MCF 10A (cell line): ENCODE measurements at regions not wholly inside any gene's neighbourhood (a gene's known extent, or its start where the extent isn't known, plus 50 kb on each side); places are given as distances from the start of the nearest gene placed in this dataset.

Source experiments
- BruUV-seq: library from RNA; stranded (reverse); fragments of 400-500 nt; replicated peaks from 2 replicates; lab custom pipeline; 2021; lab: Mats Ljungman, UMichigan
- CTCF ChIA-PET: fragments of 300-600 bp; sonication (Branson Sonifier 250); formaldehyde crosslinking; extraction: SDS; loops from one replicate; lab custom pipeline; 2021; ENCODE audit warnings: antibody characterized with exemption, inconsistent platforms; lab: Yijun Ruan, JAX
- POLR2A ChIA-PET: fragments of 300-600, 350-650 bp; sonication (Branson Sonifier 250); formaldehyde crosslinking; extraction: SDS; loops from one replicate; lab custom pipeline; 2020; ENCODE audit warnings: antibody characterized with exemption, inconsistent platforms; lab: Yijun Ruan, JAX
- DNase-seq: peaks from one replicate; pipeline ENCODE4 v3.0.0-alpha.2; 2018; ENCODE audit not compliant: unreplicated experiment
- H3K27ac Mint-ChIP-seq: one replicate; pipeline ENCODE4 v1.8.0; 2022; ENCODE audit warnings: mild to moderate bottlenecking, low read depth, mixed read lengths; ENCODE audit not compliant: unreplicated experiment
- H3K27me3 Mint-ChIP-seq: one replicate; pipeline ENCODE4 v1.8.0; 2022; ENCODE audit warnings: mixed read lengths; ENCODE audit not compliant: insufficient read depth, unreplicated experiment
- H3K36me3 Mint-ChIP-seq: one replicate; pipeline ENCODE4 v1.8.0; 2022; ENCODE audit warnings: mild to moderate bottlenecking, moderate library complexity, mixed read lengths; ENCODE audit not compliant: insufficient read depth, unreplicated experiment
- H3K4me1 Mint-ChIP-seq: one replicate; pipeline ENCODE4 v1.8.0; 2022; ENCODE audit warnings: mixed read lengths; ENCODE audit not compliant: insufficient read depth, unreplicated experiment
- H3K4me3 Mint-ChIP-seq: one replicate; pipeline ENCODE4 v1.8.0; 2022; ENCODE audit warnings: mild to moderate bottlenecking, moderate library complexity, mixed read lengths; ENCODE audit not compliant: unreplicated experiment
- H3K9me3 Mint-ChIP-seq: one replicate; pipeline ENCODE4 v1.8.0; 2022; ENCODE audit warnings: mixed read lengths; ENCODE audit not compliant: unreplicated experiment
- intact Hi-C: fragments of 100-400 bp; cut with micrococcal nuclease; formaldehyde crosslinking; loops from 2 replicates; pipeline ENCODE4 v1.14.1; 2022
- TF ChIP-seq, protein P1 (sequence below): fragments of 200-600 bp; IDR thresholded peaks from one replicate; pipeline ENCODE4 v1.8.0; 2022; ENCODE audit warnings: antibody characterized with exemption, mild to moderate bottlenecking; ENCODE audit not compliant: unreplicated experiment

- CTCF ChIA-PET = interaction anchor here (0.6 to 1.2 kb wide), 2 partner anchors 19 to 1989 kb away, joined by 3 to 5 read pairs; no protein-coding TSS in a partner anchor
- TF ChIP-seq, protein P1, sequence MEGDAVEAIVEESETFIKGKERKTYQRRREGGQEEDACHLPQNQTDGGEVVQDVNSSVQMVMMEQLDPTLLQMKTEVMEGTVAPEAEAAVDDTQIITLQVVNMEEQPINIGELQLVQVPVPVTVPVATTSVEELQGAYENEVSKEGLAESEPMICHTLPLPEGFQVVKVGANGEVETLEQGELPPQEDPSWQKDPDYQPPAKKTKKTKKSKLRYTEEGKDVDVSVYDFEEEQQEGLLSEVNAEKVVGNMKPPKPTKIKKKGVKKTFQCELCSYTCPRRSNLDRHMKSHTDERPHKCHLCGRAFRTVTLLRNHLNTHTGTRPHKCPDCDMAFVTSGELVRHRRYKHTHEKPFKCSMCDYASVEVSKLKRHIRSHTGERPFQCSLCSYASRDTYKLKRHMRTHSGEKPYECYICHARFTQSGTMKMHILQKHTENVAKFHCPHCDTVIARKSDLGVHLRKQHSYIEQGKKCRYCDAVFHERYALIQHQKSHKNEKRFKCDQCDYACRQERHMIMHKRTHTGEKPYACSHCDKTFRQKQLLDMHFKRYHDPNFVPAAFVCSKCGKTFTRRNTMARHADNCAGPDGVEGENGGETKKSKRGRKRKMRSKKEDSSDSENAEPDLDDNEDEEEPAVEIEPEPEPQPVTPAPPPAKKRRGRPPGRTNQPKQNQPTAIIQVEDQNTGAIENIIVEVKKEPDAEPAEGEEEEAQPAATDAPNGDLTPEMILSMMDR = no peak
- BruUV-seq = no TSS peak
- DNase-seq = no peak
- no peaks in the 10 kb centered on the region for H3K4me1 Mint-ChIP-seq
- POLR2A ChIA-PET = no interaction called here
- no peaks in the 10 kb centered on the region for H3K36me3 Mint-ChIP-seq
- H3K27me3 Mint-ChIP-seq = no peaks in the 10 kb centered on the region
- intact Hi-C loops = no loop called here
- peaks cover 7% of the 10 kb centered on the region for H3K9me3 Mint-ChIP-seq
- H3K4me3 Mint-ChIP-seq = no peak overlapping the region
- H3K27ac Mint-ChIP-seq = no peak overlapping the region
These were observed 647.4 kb upstream of the SGCD start for GRCh38 chr5:155679530-155679929.

DNA sequence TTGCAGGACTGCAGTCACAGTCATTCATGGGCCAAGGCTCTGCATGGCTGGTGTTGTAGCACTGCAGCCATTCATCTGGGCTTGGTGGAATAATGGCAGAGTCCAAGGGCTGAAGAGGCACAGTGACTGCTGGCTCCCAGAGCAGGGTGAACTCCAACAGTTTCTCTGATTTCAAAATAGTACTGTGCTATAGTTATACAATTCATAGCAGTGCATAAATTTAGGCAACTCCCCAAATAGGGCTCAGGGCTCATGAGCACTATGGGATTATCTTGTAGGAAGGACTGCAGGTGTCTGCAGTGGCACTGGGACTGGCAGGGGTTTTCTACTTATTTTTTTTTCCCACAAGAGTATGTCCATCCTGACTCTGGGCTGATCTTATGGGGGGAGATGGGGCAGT is 642.5 kb upstream of the SGCD start:
- ChIA-PET POLR2A (no interaction called here), CTCF (interaction anchor here (2.1 kb wide), 1 partner anchor 16 kb away, joined by 6 read pairs; no protein-coding TSS in a partner anchor)
- Mint-ChIP-seq H3K9me3 (no peaks in the 10 kb centered on the region), H3K27ac (no peak overlapping the region), H3K4me3 (no peak overlapping the region), H3K4me1 (no peaks in the 10 kb centered on the region), H3K36me3 (no peaks in the 10 kb centered on the region), H3K27me3 (no peaks in the 10 kb centered on the region)
- intact Hi-C loops = no loop called here
- TF ChIP-seq, protein P1 = no peak
- no peak for DNase-seq
- no TSS peak for BruUV-seq

DNA sequence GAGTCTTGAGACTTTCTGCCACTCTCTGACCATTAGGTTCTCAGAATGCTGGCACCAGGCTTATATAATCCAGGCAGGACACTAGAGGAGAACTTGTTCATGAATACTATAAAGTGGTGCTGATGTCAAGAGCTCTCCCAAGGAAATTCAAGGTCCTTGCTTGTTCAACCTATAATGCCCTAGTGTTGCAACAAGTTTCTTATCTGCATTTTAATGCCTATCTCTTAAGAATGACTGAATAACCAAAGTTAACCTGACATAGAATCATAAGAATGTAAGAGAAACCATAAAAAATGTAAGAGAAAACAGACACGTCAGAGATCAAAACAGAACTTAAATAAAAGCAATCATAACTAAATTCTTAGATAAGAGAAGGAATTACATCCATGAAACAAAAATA is 640.8 kb upstream of the SGCD start:
- Mint-ChIP-seq H3K4me3 (no peak overlapping the region), H3K27ac (no peak overlapping the region), H3K27me3 (no peaks in the 10 kb centered on the region), H3K36me3 (no peaks in the 10 kb centered on the region), H3K9me3 (no peaks in the 10 kb centered on the region), H3K4me1 (no peaks in the 10 kb centered on the region)
- POLR2A ChIA-PET = no interaction called here
- intact Hi-C loops = no loop called here
- TF ChIP-seq, protein P1 = no peak
- no peak for DNase-seq
- CTCF ChIA-PET = interaction anchor here (0.6 to 2.3 kb wide), 5 partner anchors 9 to 547 kb away, joined by 3 to 6 read pairs (median 4); no protein-coding TSS in a partner anchor
- BruUV-seq = no TSS peak

DNA sequence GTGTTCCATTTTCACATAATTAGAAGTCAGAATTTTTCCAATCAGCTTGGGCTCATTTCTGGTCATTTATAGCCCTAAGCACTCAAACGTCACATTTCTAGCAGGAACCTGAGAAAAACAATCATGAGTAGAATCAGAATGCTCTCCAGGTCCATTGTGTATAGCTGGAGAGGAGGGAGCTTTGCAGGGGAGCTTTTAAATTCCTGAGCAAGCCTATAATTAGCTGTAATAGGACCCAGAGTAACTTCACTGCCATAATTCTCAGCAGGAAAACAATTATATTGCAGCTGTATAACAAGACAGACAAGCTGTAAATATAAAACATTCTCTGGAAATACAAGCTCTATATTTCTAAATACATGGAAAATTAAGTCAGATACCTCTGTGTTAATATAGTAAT is 637.6 kb upstream of the SGCD start:
- POLR2A ChIA-PET = no interaction called here
- H3K4me1 Mint-ChIP-seq = no peaks in the 10 kb centered on the region
- no peaks in the 10 kb centered on the region for H3K9me3 Mint-ChIP-seq
- BruUV-seq = no TSS peak
- intact Hi-C loops = no loop called here
- CTCF ChIA-PET = interaction anchor here (0.9 to 1.4 kb wide), 4 partner anchors 11 to 550 kb away, joined by 3 to 4 read pairs (median 4); no protein-coding TSS in a partner anchor
- DNase-seq = no peak
- H3K36me3 Mint-ChIP-seq = no peaks in the 10 kb centered on the region
- no peak overlapping the region for H3K4me3 Mint-ChIP-seq
- H3K27ac Mint-ChIP-seq = no peak overlapping the region
- no peaks in the 10 kb centered on the region for H3K27me3 Mint-ChIP-seq
- TF ChIP-seq, protein P1 = no peak
